ENCODE measurements at regions not wholly inside any gene's neighbourhood (a gene's known extent, or its start where the extent isn't known, plus 50 kb on each side); places are given as distances from the start of the nearest gene placed in this dataset.
A peak's percentile ranks its signal among the peaks of the same experiment; 100 is the strongest.

DNA sequence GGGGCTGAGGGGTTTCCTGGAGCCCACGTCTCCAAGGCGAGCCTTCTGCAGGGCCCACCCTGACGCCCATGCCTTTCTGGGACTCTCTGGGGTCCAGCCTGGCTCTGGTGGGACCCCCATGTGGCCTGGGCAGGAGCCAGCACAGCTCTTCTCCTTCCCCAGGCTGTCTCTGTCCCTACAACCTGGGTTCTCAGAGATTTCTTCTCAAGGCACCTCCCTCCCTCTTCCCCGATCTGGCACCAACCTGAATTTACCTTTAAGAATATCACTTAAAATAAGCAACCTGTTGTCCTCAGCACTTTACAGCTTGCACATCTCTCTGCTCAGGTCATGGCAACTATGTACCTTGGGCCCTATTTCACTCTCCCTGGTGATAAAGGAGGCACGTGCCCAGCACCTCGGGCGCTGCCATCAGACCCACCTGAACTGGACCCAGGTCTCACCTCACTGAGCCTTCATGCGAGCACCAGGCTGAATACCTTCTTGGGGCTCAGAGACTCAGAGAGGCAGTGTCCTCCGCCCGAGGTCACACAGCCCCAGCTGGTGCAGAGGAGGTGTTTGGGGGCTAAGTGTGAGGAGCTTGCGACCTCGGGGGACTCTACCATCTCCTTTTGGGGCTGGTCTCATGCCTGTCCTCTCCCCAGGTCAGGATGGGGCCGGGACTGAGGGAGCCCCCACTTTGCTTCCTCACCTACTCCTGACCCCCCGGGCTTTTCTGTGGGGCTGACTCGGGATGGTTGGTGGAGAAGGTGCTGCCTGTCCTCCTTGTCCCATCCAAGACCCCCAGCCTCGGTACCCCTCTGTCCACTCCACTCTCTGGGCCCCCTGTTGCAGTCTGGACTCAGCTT lies 217.7 kb downstream of the C9orf50 start:
- TF ChIP-seq, protein P1, sequence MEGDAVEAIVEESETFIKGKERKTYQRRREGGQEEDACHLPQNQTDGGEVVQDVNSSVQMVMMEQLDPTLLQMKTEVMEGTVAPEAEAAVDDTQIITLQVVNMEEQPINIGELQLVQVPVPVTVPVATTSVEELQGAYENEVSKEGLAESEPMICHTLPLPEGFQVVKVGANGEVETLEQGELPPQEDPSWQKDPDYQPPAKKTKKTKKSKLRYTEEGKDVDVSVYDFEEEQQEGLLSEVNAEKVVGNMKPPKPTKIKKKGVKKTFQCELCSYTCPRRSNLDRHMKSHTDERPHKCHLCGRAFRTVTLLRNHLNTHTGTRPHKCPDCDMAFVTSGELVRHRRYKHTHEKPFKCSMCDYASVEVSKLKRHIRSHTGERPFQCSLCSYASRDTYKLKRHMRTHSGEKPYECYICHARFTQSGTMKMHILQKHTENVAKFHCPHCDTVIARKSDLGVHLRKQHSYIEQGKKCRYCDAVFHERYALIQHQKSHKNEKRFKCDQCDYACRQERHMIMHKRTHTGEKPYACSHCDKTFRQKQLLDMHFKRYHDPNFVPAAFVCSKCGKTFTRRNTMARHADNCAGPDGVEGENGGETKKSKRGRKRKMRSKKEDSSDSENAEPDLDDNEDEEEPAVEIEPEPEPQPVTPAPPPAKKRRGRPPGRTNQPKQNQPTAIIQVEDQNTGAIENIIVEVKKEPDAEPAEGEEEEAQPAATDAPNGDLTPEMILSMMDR (conservative IDR thresholded peaks at IDR 0.05; ENCODE audit: control insufficient read depth, insufficient read depth, low read depth, low read length), result no peak
- no peak overlapping the region for H3K4me3 ChIP-seq (ENCODE audit: control insufficient read depth, low read depth, low read length)
- DNase-seq (ENCODE audit: low read depth), result no peak

GRCh38 chr9:129402371-129402739 lies 218.5 kb downstream of the C9orf50 start:
- TF ChIP-seq, protein P1 (conservative IDR thresholded peaks at IDR 0.05; ENCODE audit: control insufficient read depth, insufficient read depth, low read depth, low read length), result no peak
- no peak overlapping the region for H3K4me3 ChIP-seq (ENCODE audit: control insufficient read depth, low read depth, low read length)
- no peak for DNase-seq (ENCODE audit: low read depth)

GRCh38 chr9:129401623-129402370 lies 219.1 kb downstream of the C9orf50 start:
- no peak overlapping the region for H3K4me3 ChIP-seq (ENCODE audit: control insufficient read depth, low read depth, low read length)
- TF ChIP-seq, protein P1 (conservative IDR thresholded peaks at IDR 0.05; ENCODE audit: control insufficient read depth, insufficient read depth, low read depth, low read length), result no peak

GRCh38 chr9:129400971-129401622 lies 219.8 kb downstream of the C9orf50 start:
- no peak for DNase-seq (ENCODE audit: low read depth)
- TF ChIP-seq, protein P1 (conservative IDR thresholded peaks at IDR 0.05; ENCODE audit: control insufficient read depth, insufficient read depth, low read depth, low read length), result no peak
- no peak overlapping the region for H3K4me3 ChIP-seq (ENCODE audit: control insufficient read depth, low read depth, low read length)

More at GRCh38 chr9:129401623-129402370, 219.1 kb downstream of the C9orf50 start:
- peak; percentile 28 for DNase-seq (ENCODE audit: low read depth)

- no peak overlapping the region for H3K4me3 ChIP-seq (ENCODE audit: control insufficient read depth, low read depth, low read length)
- TF ChIP-seq, protein P1 (conservative IDR thresholded peaks at IDR 0.05; ENCODE audit: control insufficient read depth, insufficient read depth, low read depth, low read length), result no peak
- no peak for DNase-seq (ENCODE audit: low read depth)
These were observed 220.6 kb downstream of the C9orf50 start for GRCh38 chr9:129400001-129400970.

DNA sequence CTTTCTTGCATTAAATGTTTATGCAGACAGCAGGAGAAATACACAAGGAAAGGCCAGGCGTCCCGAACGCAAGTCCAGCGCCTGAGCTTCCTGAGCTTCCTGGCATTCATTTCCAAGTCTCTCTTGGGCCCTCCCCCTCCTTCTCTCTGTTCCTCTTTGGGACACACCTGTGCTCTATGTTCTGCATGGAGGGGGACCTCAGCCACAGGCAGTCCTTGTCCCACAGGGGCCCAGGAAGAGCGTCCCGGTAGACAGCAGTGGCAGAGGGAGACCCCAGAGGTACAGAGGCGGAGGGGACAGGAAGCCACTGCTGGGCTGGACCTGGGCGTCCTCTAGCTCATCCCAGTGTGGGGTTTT lies 221.3 kb downstream of the C9orf50 start:
- TF ChIP-seq, protein P1 (conservative IDR thresholded peaks at IDR 0.05; ENCODE audit: control insufficient read depth, insufficient read depth, low read depth, low read length), result no peak
- H3K4me3 ChIP-seq (ENCODE audit: control insufficient read depth, low read depth, low read length), result no peak overlapping the region
- DNase-seq (ENCODE audit: low read depth), result no peak

Measured in fibroblast of mammary gland (primary cell).